Osteocyte (in vitro differentiated cells): ENCODE measurements at regions not wholly inside any gene's neighbourhood (a gene's known extent, or its start where the extent isn't known, plus 50 kb on each side); places are given as distances from the start of the nearest gene placed in this dataset.

ENCODE experiments used
- DNase-seq: peaks from one replicate; pipeline ENCODE4 v3.0.0; 2021; ENCODE audit warnings: mixed read lengths; ENCODE audit not compliant: unreplicated experiment; ENCODE audit errors: extremely low spot score
- H3K27ac Mint-ChIP-seq: one replicate; pipeline ENCODE4 v1.8.0; 2021; ENCODE audit warnings: mild to moderate bottlenecking, mixed read lengths; ENCODE audit not compliant: unreplicated experiment
- H3K27me3 Mint-ChIP-seq: one replicate; pipeline ENCODE4 v1.8.0; 2021; ENCODE audit warnings: mixed read lengths; ENCODE audit not compliant: unreplicated experiment
- H3K36me3 Mint-ChIP-seq: one replicate; pipeline ENCODE4 v1.8.0; 2021; ENCODE audit warnings: mixed read lengths; ENCODE audit not compliant: unreplicated experiment
- H3K4me1 Mint-ChIP-seq: one replicate; pipeline ENCODE4 v1.8.0; 2021; ENCODE audit warnings: mixed read lengths; ENCODE audit not compliant: unreplicated experiment
- H3K4me3 Mint-ChIP-seq: one replicate; pipeline ENCODE4 v1.8.0; 2021; ENCODE audit warnings: mild to moderate bottlenecking, moderate library complexity, mixed read lengths; ENCODE audit not compliant: unreplicated experiment
- H3K9me3 Mint-ChIP-seq: one replicate; pipeline ENCODE4 v1.8.0; 2021; ENCODE audit warnings: mixed read lengths; ENCODE audit not compliant: unreplicated experiment
- TF ChIP-seq, protein P1 (sequence below): fragments of 200-600 bp; sonication (generic); IDR thresholded peaks from 2 replicates; pipeline ENCODE4 v1.5.0; 2021; ENCODE audit warnings: antibody characterized with exemption, mild to moderate bottlenecking, moderate library complexity

GRCh38 chr5:155189476-155189875 lies 175.9 kb downstream of the KIF4B start:
- Mint-ChIP-seq H3K4me1 (no peaks in the 10 kb centered on the region), H3K9me3 (peaks cover 14% of the 10 kb centered on the region), H3K27me3 (no peaks in the 10 kb centered on the region), H3K27ac (no peak overlapping the region), H3K36me3 (no peaks in the 10 kb centered on the region), H3K4me3 (no peak overlapping the region)
- TF ChIP-seq, protein P1, sequence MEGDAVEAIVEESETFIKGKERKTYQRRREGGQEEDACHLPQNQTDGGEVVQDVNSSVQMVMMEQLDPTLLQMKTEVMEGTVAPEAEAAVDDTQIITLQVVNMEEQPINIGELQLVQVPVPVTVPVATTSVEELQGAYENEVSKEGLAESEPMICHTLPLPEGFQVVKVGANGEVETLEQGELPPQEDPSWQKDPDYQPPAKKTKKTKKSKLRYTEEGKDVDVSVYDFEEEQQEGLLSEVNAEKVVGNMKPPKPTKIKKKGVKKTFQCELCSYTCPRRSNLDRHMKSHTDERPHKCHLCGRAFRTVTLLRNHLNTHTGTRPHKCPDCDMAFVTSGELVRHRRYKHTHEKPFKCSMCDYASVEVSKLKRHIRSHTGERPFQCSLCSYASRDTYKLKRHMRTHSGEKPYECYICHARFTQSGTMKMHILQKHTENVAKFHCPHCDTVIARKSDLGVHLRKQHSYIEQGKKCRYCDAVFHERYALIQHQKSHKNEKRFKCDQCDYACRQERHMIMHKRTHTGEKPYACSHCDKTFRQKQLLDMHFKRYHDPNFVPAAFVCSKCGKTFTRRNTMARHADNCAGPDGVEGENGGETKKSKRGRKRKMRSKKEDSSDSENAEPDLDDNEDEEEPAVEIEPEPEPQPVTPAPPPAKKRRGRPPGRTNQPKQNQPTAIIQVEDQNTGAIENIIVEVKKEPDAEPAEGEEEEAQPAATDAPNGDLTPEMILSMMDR, result no peak
- no peak for DNase-seq

- H3K4me1 Mint-ChIP-seq, result no peaks in the 10 kb centered on the region
- DNase-seq, result no peak
- TF ChIP-seq, protein P1, result no peak
- H3K4me3 Mint-ChIP-seq, result no peak overlapping the region
- H3K27me3 Mint-ChIP-seq, result no peaks in the 10 kb centered on the region
- H3K9me3 Mint-ChIP-seq, result peaks cover 14% of the 10 kb centered on the region
- H3K36me3 Mint-ChIP-seq, result no peaks in the 10 kb centered on the region
- H3K27ac Mint-ChIP-seq, result no peak overlapping the region
Observed at GRCh38 chr5:155189981-155190380, 176.4 kb downstream of the KIF4B start.

- Mint-ChIP-seq H3K36me3 (no peaks in the 10 kb centered on the region), H3K9me3 (peaks cover 21% of the 10 kb centered on the region), H3K27me3 (no peaks in the 10 kb centered on the region), H3K27ac (no peak overlapping the region), H3K4me3 (no peak overlapping the region), H3K4me1 (no peaks in the 10 kb centered on the region)
- DNase-seq, result no peak
- TF ChIP-seq, protein P1, result no peak
Observed at GRCh38 chr5:155193029-155193428, 179.5 kb downstream of the KIF4B start.

DNA sequence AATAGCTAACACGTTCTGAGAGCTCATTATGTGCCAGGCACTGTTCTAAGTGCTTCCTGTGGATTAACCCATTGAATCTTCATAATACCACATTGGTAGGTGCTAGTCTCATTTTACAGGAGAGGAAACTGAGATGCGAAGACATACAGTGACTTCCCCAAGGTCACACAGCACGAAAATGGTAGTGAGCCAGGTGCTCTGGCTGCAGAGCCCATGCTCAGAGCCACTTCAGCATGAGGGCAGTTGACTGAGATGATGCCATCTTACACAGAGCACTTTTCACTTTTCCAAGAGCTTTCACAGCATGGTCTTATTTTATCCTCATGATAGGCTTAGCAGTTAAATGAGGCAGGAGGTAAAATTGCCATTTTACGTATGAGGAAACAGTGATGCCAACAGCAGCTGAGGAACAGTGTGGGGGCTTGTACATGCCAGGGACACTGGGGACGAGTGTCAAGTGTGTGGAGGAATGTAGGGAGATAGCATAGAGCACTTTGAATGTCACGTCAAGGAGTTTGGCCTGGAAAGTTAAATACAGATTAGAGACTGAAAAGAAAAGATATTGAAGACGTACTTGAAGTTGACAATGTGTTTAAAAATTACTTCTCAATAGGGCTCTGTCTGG lies 180.0 kb downstream of the KIF4B start:
- Mint-ChIP-seq H3K27ac (no peak overlapping the region), H3K4me1 (no peaks in the 10 kb centered on the region), H3K9me3 (peaks cover 20% of the 10 kb centered on the region), H3K4me3 (no peak overlapping the region), H3K36me3 (no peaks in the 10 kb centered on the region), H3K27me3 (no peaks in the 10 kb centered on the region)
- TF ChIP-seq, protein P1, result no peak
- DNase-seq, result no peak

- Mint-ChIP-seq H3K9me3 (peaks cover 34% of the 10 kb centered on the region), H3K27me3 (no peaks in the 10 kb centered on the region), H3K4me1 (no peaks in the 10 kb centered on the region), H3K4me3 (no peak overlapping the region), H3K27ac (no peak overlapping the region), H3K36me3 (no peaks in the 10 kb centered on the region)
- TF ChIP-seq, protein P1, result no peak
- DNase-seq, result no peak
Observed at GRCh38 chr5:155200608-155201007, 187.1 kb downstream of the KIF4B start.
